H1 (cell line): ENCODE measurements at regions not wholly inside any gene's neighbourhood (a gene's known extent, or its start where the extent isn't known, plus 50 kb on each side); places are given as distances from the start of the nearest gene placed in this dataset.

ENCODE experiments used
- CTCF ChIA-PET: fragments of 300-600 bp; sonication (Branson Sonifier 250); formaldehyde crosslinking; loops from one replicate; lab custom pipeline; 2021; ENCODE audit not compliant: partially characterized antibody; lab: Charles Lee
- POLR2A ChIA-PET: fragments of 300-600 bp; sonication (Branson Sonifier 250); formaldehyde crosslinking; loops from one replicate; lab custom pipeline; 2021; ENCODE audit warnings: inconsistent platforms; ENCODE audit not compliant: partially characterized antibody; lab: Charles Lee
- DNase-seq, 2 experiments: peaks; one replicate each; pipeline versions ENCODE4 v3.0.0 to v3.0.0-alpha.2; 2010 to 2022; ENCODE audit warnings: low spot score in 2 of 2, low read depth in 1 of 2, mixed read lengths in 1 of 2
- FAIRE-seq: peaks from 2 replicates; lab custom pipeline; 2011; peaks lifted over from hg19 to GRCh38; lab: Jason Lieb, UNC
- H2AFZ ChIP-seq: 2 replicates; pipeline ENCODE4 v1.8.1; 2012; ENCODE audit warnings: low read length, inconsistent platforms
- H2AK5ac ChIP-seq: 2 replicates; pipeline ENCODE4 v1.6.1; 2013; ENCODE audit warnings: low read depth, low read length
- H2BK120ac ChIP-seq: replicated peaks from 2 replicates; pipeline ENCODE3; 2013; ENCODE audit warnings: low read depth, low read length, inconsistent platforms
- H2BK12ac ChIP-seq: 2 replicates; pipeline ENCODE4 v1.6.1; 2013; ENCODE audit warnings: low read depth, low read length
- H2BK15ac ChIP-seq: 2 replicates; pipeline ENCODE4 v1.6.1; 2013; ENCODE audit warnings: low read length
- H2BK20ac ChIP-seq: 2 replicates; pipeline ENCODE4 v1.6.1; 2013; ENCODE audit warnings: low read length
- H2BK5ac ChIP-seq: 2 replicates; pipeline ENCODE4 v1.6.1; 2013; ENCODE audit warnings: low read depth, low read length
- H3K14ac ChIP-seq: 2 replicates; pipeline ENCODE4 v1.6.1; 2013; ENCODE audit warnings: inconsistent platforms; ENCODE audit not compliant: insufficient read length
- H3K18ac ChIP-seq: 2 replicates; pipeline ENCODE4 v1.6.1; 2013; ENCODE audit warnings: low read length; ENCODE audit errors: extremely low read depth
- H3K23ac ChIP-seq: 2 replicates; pipeline ENCODE4 v1.6.1; 2013; ENCODE audit warnings: inconsistent platforms; ENCODE audit not compliant: insufficient read length
- H3K23me2 ChIP-seq: 2 replicates; pipeline ENCODE4 v1.6.1; 2013; ENCODE audit warnings: low read depth, low read length
- H3K27ac ChIP-seq: 2 replicates; pipeline ENCODE4 v1.6.1; 2011; ENCODE audit warnings: low read depth, low read length, inconsistent platforms
- H3K27me3 ChIP-seq, 4 experiments: replicated peaks in 1 of 4; 1 replicate in 1 of 4; 2 replicates in 3 of 4; pipeline versions ENCODE4 v1.6.1 to v1.8.1; 2011 to 2013; ENCODE audit warnings: low read length in 3 of 4, mild to moderate bottlenecking in 3 of 4, inconsistent platforms in 2 of 4, mixed read lengths in 2 of 4, moderate library complexity in 1 of 4; ENCODE audit not compliant: control insufficient read depth in 3 of 4, insufficient read depth in 3 of 4; ENCODE audit errors: extremely low read depth in 1 of 4
- H3K36me3 ChIP-seq, 4 experiments: 2 replicates each; pipeline versions ENCODE4 v1.6.1 to v1.8.1; 2011 to 2013; ENCODE audit warnings: mild to moderate bottlenecking in 4 of 4, low read length in 3 of 4, moderate library complexity in 2 of 4, control low read depth in 1 of 4, inconsistent platforms in 1 of 4; ENCODE audit not compliant: insufficient read depth in 4 of 4, control insufficient read depth in 2 of 4
- H3K4ac ChIP-seq: replicated peaks from 2 replicates; pipeline ENCODE3; 2013; ENCODE audit warnings: low read length, low read depth, mixed read lengths, inconsistent platforms; ENCODE audit not compliant: insufficient read length
- H3K4me1 ChIP-seq, 4 experiments: replicated peaks in 1 of 4; 1 replicate in 1 of 4; 2 replicates in 3 of 4; pipeline versions ENCODE4 v1.6.1 to v1.8.1; 2011 to 2013; ENCODE audit warnings: low read length in 3 of 4, inconsistent platforms in 2 of 4, mixed read lengths in 1 of 4; ENCODE audit not compliant: insufficient read depth in 4 of 4, control insufficient read depth in 3 of 4
- H3K4me2 ChIP-seq, 2 experiments: 2 replicates each; pipeline versions ENCODE4 v1.6.1 to v1.8.1; 2011 to 2013; ENCODE audit warnings: low read depth in 2 of 2, low read length in 2 of 2, control low read depth in 1 of 2, inconsistent platforms in 1 of 2, mild to moderate bottlenecking in 1 of 2; ENCODE audit not compliant: insufficient read depth in 1 of 2
- H3K4me3 ChIP-seq, 4 experiments: fragments of 200-600, 300-600 bp in 1 of 4; sonication (generic), shearing (Covaris generic), sonication (Bioruptor Twin) in 1 of 4; 2 replicates each; pipeline versions ENCODE4 v1.5.1 to v1.8.1; 2011 to 2016; ENCODE audit warnings: low read length in 4 of 4, low read depth in 3 of 4, control low read depth in 2 of 4, inconsistent platforms in 2 of 4, mild to moderate bottlenecking in 2 of 4, mixed read lengths in 1 of 4, moderate library complexity in 1 of 4; ENCODE audit not compliant: insufficient read depth in 2 of 4; ENCODE audit errors: extremely low read depth in 1 of 4
- H3K56ac ChIP-seq: replicated peaks from 2 replicates; pipeline ENCODE3; 2013; ENCODE audit warnings: low read depth, mild to moderate bottlenecking, mixed read lengths, low read length, inconsistent platforms; ENCODE audit not compliant: insufficient read length
- H3K79me1 ChIP-seq: 2 replicates; pipeline ENCODE4 v1.6.1; 2013; ENCODE audit warnings: low read depth, low read length, control low read depth
- H3K79me2 ChIP-seq, 2 experiments: 2 replicates each; pipeline versions ENCODE4 v1.6.1 to v1.8.1; 2012 to 2013; ENCODE audit warnings: low read length in 2 of 2, mild to moderate bottlenecking in 2 of 2, inconsistent platforms in 1 of 2; ENCODE audit not compliant: insufficient read depth in 2 of 2, control insufficient read depth in 1 of 2
- H3K9ac ChIP-seq, 4 experiments: replicated peaks in 1 of 4; 1 replicate in 1 of 4; 2 replicates in 3 of 4; pipeline versions ENCODE4 v1.6.1 to v1.8.1; 2011 to 2013; ENCODE audit warnings: low read depth in 3 of 4, low read length in 3 of 4, control low read depth in 2 of 4, mild to moderate bottlenecking in 2 of 4, moderate library complexity in 2 of 4, inconsistent platforms in 1 of 4; ENCODE audit errors: extremely low read depth in 1 of 4
- H3K9me3 ChIP-seq, 2 experiments: 2 replicates each; pipeline versions ENCODE4 v1.6.1 to v1.8.1; 2012 to 2013; ENCODE audit warnings: mild to moderate bottlenecking in 2 of 2, moderate library complexity in 2 of 2, control low read depth in 1 of 2, inconsistent platforms in 1 of 2, low read depth in 1 of 2, low read length in 1 of 2, mixed read lengths in 1 of 2; ENCODE audit not compliant: insufficient read depth in 2 of 2
- H4K20me1 ChIP-seq, 2 experiments: replicated peaks in 1 of 2; 2 replicates each; pipeline versions ENCODE3 to v1.8.1; 2011 to 2013; ENCODE audit warnings: inconsistent platforms in 2 of 2, low read length in 2 of 2, mild to moderate bottlenecking in 1 of 2; ENCODE audit not compliant: insufficient read depth in 2 of 2, control insufficient read depth in 1 of 2
- H4K5ac ChIP-seq: 2 replicates; pipeline ENCODE4 v1.6.1; 2013; ENCODE audit warnings: low read length, low read depth, mixed read lengths, inconsistent platforms; ENCODE audit not compliant: insufficient read length
- H4K8ac ChIP-seq: 2 replicates; pipeline ENCODE4 v1.8.0; 2013; ENCODE audit warnings: mild to moderate bottlenecking, moderate library complexity, low read length, inconsistent platforms; ENCODE audit not compliant: insufficient read depth; ENCODE audit errors: extremely low read depth
- H4K91ac ChIP-seq: replicated peaks from 2 replicates; pipeline ENCODE3; 2013; ENCODE audit warnings: low read length, mixed read lengths, inconsistent platforms; ENCODE audit not compliant: insufficient read length
- BRCA1 ChIP-seq: IDR thresholded peaks from 2 replicates; pipeline ENCODE4 v1.6.1; 2012; ENCODE audit warnings: low read depth, low read length, improper control_type of control experiment
- CEBPB ChIP-seq: IDR thresholded peaks from 2 replicates; pipeline ENCODE4 v1.6.1; 2012; ENCODE audit warnings: low read depth, low read length
- CREB1 ChIP-seq: IDR thresholded peaks from 2 replicates; pipeline ENCODE4 v1.6.1; 2012; ENCODE audit warnings: inconsistent platforms
- E2F6 ChIP-seq: IDR thresholded peaks from 2 replicates; pipeline ENCODE4 v1.6.1; 2012; ENCODE audit warnings: inconsistent platforms
- JUND ChIP-seq: IDR thresholded peaks from 2 replicates; pipeline ENCODE4 v1.6.1; 2011; ENCODE audit warnings: mild to moderate bottlenecking, improper control_type of control experiment, low read length
- MAX ChIP-seq: IDR thresholded peaks from 2 replicates; pipeline ENCODE4 v1.6.1; 2012; ENCODE audit warnings: inconsistent platforms
- POLR2A ChIP-seq, 2 experiments: IDR thresholded peaks; 1 replicate in 1 of 2; 2 replicates in 1 of 2; pipeline ENCODE4 v1.6.1; 2011; ENCODE audit warnings: low read depth in 2 of 2, low read length in 2 of 2, mild to moderate bottlenecking in 2 of 2; ENCODE audit errors: control extremely low read depth in 1 of 2
- RAD21 ChIP-seq, 2 experiments: IDR thresholded peaks in 1 of 2; conservative IDR thresholded peaks in 1 of 2; 2 replicates each; pipeline ENCODE4 v1.6.1; 2011; ENCODE audit warnings: low read depth in 2 of 2, low read length in 2 of 2, improper control_type of control experiment in 1 of 2, inconsistent platforms in 1 of 2, mild to moderate bottlenecking in 1 of 2, moderate library complexity in 1 of 2
- RXRA ChIP-seq: IDR thresholded peaks from 2 replicates; pipeline ENCODE4 v1.6.1; 2011; ENCODE audit warnings: low read depth, mild to moderate bottlenecking, low read length, moderate library complexity; ENCODE audit not compliant: insufficient read depth
- SIN3A ChIP-seq, 2 experiments: IDR thresholded peaks in 1 of 2; conservative IDR thresholded peaks in 1 of 2; 2 replicates each; pipeline ENCODE4 v1.6.1; 2011 to 2012; ENCODE audit warnings: low read length in 2 of 2, improper control_type of control experiment in 1 of 2, low read depth in 1 of 2, mild to moderate bottlenecking in 1 of 2
- SIX5 ChIP-seq: IDR thresholded peaks from 2 replicates; pipeline ENCODE4 v1.6.1; 2011; ENCODE audit warnings: mild to moderate bottlenecking, low read depth, low read length
- SRF ChIP-seq: IDR thresholded peaks from 2 replicates; pipeline ENCODE4 v1.6.1; 2011; ENCODE audit warnings: mild to moderate bottlenecking, low read depth, low read length, moderate library complexity
- SUZ12 ChIP-seq: fragments of 200-600 bp; sonication (generic); IDR thresholded peaks from 2 replicates; pipeline ENCODE4 v1.6.1; 2012; ENCODE audit warnings: mild to moderate bottlenecking, inconsistent platforms, low read length, moderate library complexity, mixed read lengths
- TEAD4 ChIP-seq: IDR thresholded peaks from 2 replicates; pipeline ENCODE4 v1.6.1; 2012; ENCODE audit warnings: low read depth, low read length, inconsistent platforms, mixed read lengths
- ZNF274 ChIP-seq: IDR thresholded peaks from 2 replicates; pipeline ENCODE4 v1.7.0; 2012; ENCODE audit warnings: low read length, borderline replicate concordance; ENCODE audit errors: extremely low read depth

GRCh38 chr1:119298687-119299303, 69.8 kb upstream of the HAO2 start:
- peaks cover 2 to 10% (median 6%) of the 10 kb centered on the region in 4 experiments; a peak in 6 of 7 replicates for H3K4me1 ChIP-seq
- H4K8ac ChIP-seq: no peak overlapping the region
- POLR2A ChIA-PET: no interaction called here
- peaks cover 0 to 2% (median 0%) of the 10 kb centered on the region in 4 experiments; a peak in 1 of 7 replicates for H3K27me3 ChIP-seq
- H3K23ac ChIP-seq: no peak overlapping the region
- H3K9me3 ChIP-seq: no peaks in the 10 kb centered on the region
- no peaks in the 10 kb centered on the region for H3K79me1 ChIP-seq
- no peak overlapping the region for H3K14ac ChIP-seq
- no peak overlapping the region for H3K9ac ChIP-seq
- DNase-seq (no peak), FAIRE-seq (no peak)
- no peak overlapping the region for H2BK15ac ChIP-seq
- no peak overlapping the region for H3K4me2 ChIP-seq
- H2BK12ac ChIP-seq: no peak overlapping the region
- no peaks in the 10 kb centered on the region for H3K79me2 ChIP-seq
- no peak overlapping the region for H4K5ac ChIP-seq
- H2BK5ac ChIP-seq: no peak overlapping the region
- H3K4ac ChIP-seq: no peak overlapping the region
- H3K36me3 ChIP-seq: no peaks in the 10 kb centered on the region
- H4K91ac ChIP-seq: no peak overlapping the region
- H2AFZ ChIP-seq: no peak overlapping the region
- H3K23me2 ChIP-seq: peaks cover 2% of the 10 kb centered on the region; the same call in 1 of the 2 replicates
- no peak overlapping the region for H3K56ac ChIP-seq
- no peak overlapping the region for H2BK20ac ChIP-seq
- H3K18ac ChIP-seq: no peak overlapping the region
- no peak overlapping the region for H3K27ac ChIP-seq
- no peak overlapping the region for H2BK120ac ChIP-seq
- CTCF ChIA-PET: interaction anchor here (0.7 to 6.6 kb wide), 5 partner anchors 18 to 33 kb away, joined by 3 to 62 read pairs (median 4); no protein-coding TSS in a partner anchor
- no peak overlapping the region for H3K4me3 ChIP-seq
- H2AK5ac ChIP-seq: no peak overlapping the region
- no peaks in the 10 kb centered on the region for H4K20me1 ChIP-seq
- TF ChIP-seq RXRA (no peak), BRCA1 (no peak), RAD21 (IDR thresholded peaks at IDR 0.05 in 1 of 2, conservative IDR thresholded peaks at IDR 0.05 in 1 of 2; ENCODE audit: low read depth in 2 of 2, low read length in 2 of 2) (no peak), CREB1 (no peak), JUND (no peak), SIN3A (conservative IDR thresholded peaks at IDR 0.05 in 1 of 2, IDR thresholded peaks at IDR 0.05 in 1 of 2; ENCODE audit: low read depth in 1 of 2, low read length in 2 of 2) (no peak), TEAD4 (no peak), CEBPB (no peak), SIX5 (no peak), MAX (no peak), POLR2A (IDR thresholded peaks at IDR 0.05; ENCODE audit: control extremely low read depth in 1 of 2, low read depth in 2 of 2, low read length in 2 of 2) (no peak), ZNF274 (no peak), E2F6 (no peak), SRF (no peak), SUZ12 (no peak)
